ENCODE measurements at regions not wholly inside any gene's neighbourhood (a gene's known extent, or its start where the extent isn't known, plus 50 kb on each side); places are given as distances from the start of the nearest gene placed in this dataset.

DNA sequence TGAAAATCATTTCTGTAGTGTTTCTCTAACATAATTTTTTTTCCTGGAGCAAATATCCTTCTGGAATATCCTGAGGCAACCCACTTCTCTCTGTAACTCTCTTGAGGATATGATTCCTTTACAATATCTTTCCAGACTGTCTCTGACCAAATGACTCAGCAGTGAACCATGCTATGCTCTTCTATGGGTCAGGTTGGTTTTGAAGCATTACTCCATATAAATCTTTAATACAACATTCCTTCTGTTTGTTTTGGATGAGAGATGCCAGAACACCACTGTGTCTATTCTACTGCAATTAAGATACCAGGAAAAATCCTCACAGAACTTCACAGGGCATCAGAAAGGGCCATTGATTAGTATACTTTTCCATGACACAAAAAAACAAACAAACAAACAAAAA is 626.4 kb upstream of the ZNF385D start:
- no peak for ATAC-seq
- Histone ChIP-seq H3K79me2 (ENCODE audit: control insufficient read depth, insufficient read depth, low read length) (no peaks in the 10 kb centered on the region), H3K9me1 (ENCODE audit: control insufficient read depth, insufficient read depth, low read length) (no peaks in the 10 kb centered on the region), H2AFZ (ENCODE audit: low read depth, low read length) (no peak overlapping the region), H4K20me1 (replicated peaks; ENCODE audit: control insufficient read depth, insufficient read depth, low read length) (no peaks in the 10 kb centered on the region), H3K9ac (ENCODE audit: insufficient read depth in 1 of 2, low read depth in 2 of 2, low read length in 2 of 2) (no peak overlapping the region), H3K4me3 (no peak overlapping the region), H3K36me3 (ENCODE audit: control insufficient read depth, insufficient read depth, low read length) (no peaks in the 10 kb centered on the region), H3K27ac (ENCODE audit: extremely low read depth, low read depth, low read length) (no peak overlapping the region), H3K27me3 (ENCODE audit: control insufficient read depth in 2 of 2, insufficient read depth in 2 of 2, low read length in 2 of 2) (no peaks in the 10 kb centered on the region), H3K9me3 (replicated peaks; ENCODE audit: control insufficient read depth, insufficient read depth, low read depth, low read length) (no peaks in the 10 kb centered on the region), H3K4me1 (replicated peaks in 1 of 2; ENCODE audit: control insufficient read depth in 2 of 2, insufficient read depth in 2 of 2, low read length in 2 of 2) (no peaks in the 10 kb centered on the region), H3K4me2 (ENCODE audit: insufficient read depth, low read length) (no peak overlapping the region)
- FAIRE-seq, result no peak
- no peak for DNase-seq (ENCODE audit: extremely low read depth in 1 of 4, low spot score in 3 of 4)
- intact Hi-C loops (cut with micrococcal nuclease), result no loop called here
- CTCF ChIA-PET (ENCODE audit: low intra/inter-chr PET ratio), result no interaction called here
- TF ChIP-seq, protein P1, sequence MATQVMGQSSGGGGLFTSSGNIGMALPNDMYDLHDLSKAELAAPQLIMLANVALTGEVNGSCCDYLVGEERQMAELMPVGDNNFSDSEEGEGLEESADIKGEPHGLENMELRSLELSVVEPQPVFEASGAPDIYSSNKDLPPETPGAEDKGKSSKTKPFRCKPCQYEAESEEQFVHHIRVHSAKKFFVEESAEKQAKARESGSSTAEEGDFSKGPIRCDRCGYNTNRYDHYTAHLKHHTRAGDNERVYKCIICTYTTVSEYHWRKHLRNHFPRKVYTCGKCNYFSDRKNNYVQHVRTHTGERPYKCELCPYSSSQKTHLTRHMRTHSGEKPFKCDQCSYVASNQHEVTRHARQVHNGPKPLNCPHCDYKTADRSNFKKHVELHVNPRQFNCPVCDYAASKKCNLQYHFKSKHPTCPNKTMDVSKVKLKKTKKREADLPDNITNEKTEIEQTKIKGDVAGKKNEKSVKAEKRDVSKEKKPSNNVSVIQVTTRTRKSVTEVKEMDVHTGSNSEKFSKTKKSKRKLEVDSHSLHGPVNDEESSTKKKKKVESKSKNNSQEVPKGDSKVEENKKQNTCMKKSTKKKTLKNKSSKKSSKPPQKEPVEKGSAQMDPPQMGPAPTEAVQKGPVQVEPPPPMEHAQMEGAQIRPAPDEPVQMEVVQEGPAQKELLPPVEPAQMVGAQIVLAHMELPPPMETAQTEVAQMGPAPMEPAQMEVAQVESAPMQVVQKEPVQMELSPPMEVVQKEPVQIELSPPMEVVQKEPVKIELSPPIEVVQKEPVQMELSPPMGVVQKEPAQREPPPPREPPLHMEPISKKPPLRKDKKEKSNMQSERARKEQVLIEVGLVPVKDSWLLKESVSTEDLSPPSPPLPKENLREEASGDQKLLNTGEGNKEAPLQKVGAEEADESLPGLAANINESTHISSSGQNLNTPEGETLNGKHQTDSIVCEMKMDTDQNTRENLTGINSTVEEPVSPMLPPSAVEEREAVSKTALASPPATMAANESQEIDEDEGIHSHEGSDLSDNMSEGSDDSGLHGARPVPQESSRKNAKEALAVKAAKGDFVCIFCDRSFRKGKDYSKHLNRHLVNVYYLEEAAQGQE (IDR thresholded peaks at IDR 0.05; ENCODE audit: borderline replicate concordance), result no peak
- TF ChIP-seq, protein P1 (CRISPR knock-in tag; IDR thresholded peaks at IDR 0.05; ENCODE audit: low read depth), result no peak
- TF ChIP-seq BCOR (IDR thresholded peaks at IDR 0.05) (no peak), ZNF282 (CRISPR knock-in tag; IDR thresholded peaks at IDR 0.05) (no peak), ZNF76 (CRISPR knock-in tag; IDR thresholded peaks at IDR 0.05; ENCODE audit: borderline replicate concordance) (no peak), CHAMP1 (IDR thresholded peaks at IDR 0.05) (no peak), HNRNPK (IDR thresholded peaks at IDR 0.05; ENCODE audit: low read depth, low read length, poor library complexity, severe bottlenecking) (no peak)
- TF ChIP-seq, protein P2, sequence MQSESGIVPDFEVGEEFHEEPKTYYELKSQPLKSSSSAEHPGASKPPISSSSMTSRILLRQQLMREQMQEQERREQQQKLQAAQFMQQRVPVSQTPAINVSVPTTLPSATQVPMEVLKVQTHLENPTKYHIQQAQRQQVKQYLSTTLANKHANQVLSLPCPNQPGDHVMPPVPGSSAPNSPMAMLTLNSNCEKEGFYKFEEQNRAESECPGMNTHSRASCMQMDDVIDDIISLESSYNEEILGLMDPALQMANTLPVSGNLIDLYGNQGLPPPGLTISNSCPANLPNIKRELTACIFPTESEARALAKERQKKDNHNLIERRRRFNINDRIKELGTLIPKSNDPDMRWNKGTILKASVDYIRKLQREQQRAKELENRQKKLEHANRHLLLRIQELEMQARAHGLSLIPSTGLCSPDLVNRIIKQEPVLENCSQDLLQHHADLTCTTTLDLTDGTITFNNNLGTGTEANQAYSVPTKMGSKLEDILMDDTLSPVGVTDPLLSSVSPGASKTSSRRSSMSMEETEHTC (IDR thresholded peaks at IDR 0.05), result no peak
- POLR2A ChIA-PET, result no interaction called here
- in situ Hi-C loops (cut with MboI), result no loop called here
- BruUV-seq (replicated peaks), result no TSS peak
